CD14-positive monocyte (primary cell): ENCODE measurements at regions not wholly inside any gene's neighbourhood (a gene's known extent, or its start where the extent isn't known, plus 50 kb on each side); places are given as distances from the start of the nearest gene placed in this dataset.

Experiments used
- DNase-seq, 3 donors: peaks; one replicate each; pipeline ENCODE4 v3.0.0-alpha.2; 2011 to 2022
- H2AFZ ChIP-seq: 2 replicates; pipeline ENCODE4 v1.6.0; 2012; ENCODE audit warnings: mild to moderate bottlenecking, low read depth, low read length, inconsistent platforms; ENCODE audit not compliant: insufficient read depth, poor library complexity, severe bottlenecking
- H3K27ac ChIP-seq, 2 donors: 1 replicate in 1 of 2; 2 replicates in 1 of 2; pipeline ENCODE4 v1.5.1; 2012 to 2013; ENCODE audit warnings: low read length in 2 of 2, control low read depth in 1 of 2, inconsistent platforms in 1 of 2, low read depth in 1 of 2, mild to moderate bottlenecking in 1 of 2
- H3K27me3 ChIP-seq, 2 donors: one replicate each; pipeline versions ENCODE4 v1.6.0 to v1.6.1; 2011 to 2013; ENCODE audit warnings: low read length in 2 of 2; ENCODE audit not compliant: control insufficient read depth in 2 of 2, insufficient read depth in 2 of 2
- H3K36me3 ChIP-seq, 2 donors: replicated peaks in 1 of 2; 1 replicate in 1 of 2; 2 replicates in 1 of 2; pipeline versions ENCODE4 v1.5.1 to v1.6.1; 2012 to 2013; ENCODE audit warnings: low read length in 2 of 2, control low read depth in 1 of 2, inconsistent platforms in 1 of 2, mild to moderate bottlenecking in 1 of 2; ENCODE audit not compliant: insufficient read depth in 2 of 2, control insufficient read depth in 1 of 2
- H3K4me1 ChIP-seq, 2 donors: 1 replicate in 1 of 2; 2 replicates in 1 of 2; pipeline versions ENCODE4 v1.5.1 to v1.6.1; 2012 to 2013; ENCODE audit warnings: low read length in 2 of 2, control low read depth in 1 of 2, inconsistent platforms in 1 of 2, mild to moderate bottlenecking in 1 of 2, moderate library complexity in 1 of 2; ENCODE audit not compliant: insufficient read depth in 2 of 2, control insufficient read depth in 1 of 2
- H3K4me2 ChIP-seq: replicated peaks from 2 replicates; pipeline ENCODE3; 2012; ENCODE audit warnings: low read length, moderate library complexity, mild to moderate bottlenecking; ENCODE audit not compliant: poor library complexity, severe bottlenecking; ENCODE audit errors: extremely low read depth
- H3K4me3 ChIP-seq, 3 experiments: fragments of 200-600 bp in 1 of 3; sonication (generic) in 1 of 3; replicated peaks in 1 of 3; 1 replicate in 2 of 3; 2 replicates in 1 of 3; pipeline ENCODE4 v1.5.1; 2011 to 2013; ENCODE audit warnings: low read length in 3 of 3, mild to moderate bottlenecking in 3 of 3, control low read depth in 2 of 3, low read depth in 2 of 3, inconsistent platforms in 1 of 3, moderate library complexity in 1 of 3
- H3K79me2 ChIP-seq: 2 replicates; pipeline ENCODE4 v1.6.0; 2012; ENCODE audit warnings: mild to moderate bottlenecking, control low read depth, inconsistent platforms, low read length, moderate library complexity; ENCODE audit not compliant: insufficient read depth
- H3K9ac ChIP-seq: 2 replicates; pipeline ENCODE4 v1.6.0; 2017; ENCODE audit warnings: low read length, mild to moderate bottlenecking; ENCODE audit not compliant: insufficient read depth, poor library complexity, severe bottlenecking
- H3K9me3 ChIP-seq, 2 donors: replicated peaks in 1 of 2; 1 replicate in 1 of 2; 2 replicates in 1 of 2; pipeline versions ENCODE4 v1.5.1 to v1.6.1; 2012 to 2013; ENCODE audit warnings: low read length in 2 of 2, control low read depth in 1 of 2; ENCODE audit not compliant: control insufficient read depth in 1 of 2, insufficient read depth in 1 of 2
- H4K20me1 ChIP-seq: 2 replicates; pipeline ENCODE4 v1.6.0; 2012; ENCODE audit warnings: mild to moderate bottlenecking, low read length, control low read depth, moderate library complexity; ENCODE audit not compliant: insufficient read depth
- H3K27ac Mint-ChIP-seq, 7 donors: one replicate each; pipeline ENCODE4 v1.8.0; 2020; ENCODE audit warnings: mild to moderate bottlenecking in 7 of 7, mixed read lengths in 7 of 7, moderate library complexity in 6 of 7, inconsistent platforms in 2 of 7
- H3K27me3 Mint-ChIP-seq, 3 donors: one replicate each; pipeline ENCODE4 v1.8.0; 2021 to 2022; ENCODE audit warnings: low read depth in 3 of 3, mild to moderate bottlenecking in 3 of 3, mixed read lengths in 3 of 3, moderate library complexity in 3 of 3, inconsistent platforms in 1 of 3
- H3K36me3 Mint-ChIP-seq, 2 donors: one replicate each; pipeline ENCODE4 v1.8.0; 2020; ENCODE audit warnings: mixed read lengths in 2 of 2, inconsistent platforms in 1 of 2, mild to moderate bottlenecking in 1 of 2
- H3K4me1 Mint-ChIP-seq: one replicate; pipeline ENCODE4 v1.8.0; 2020; ENCODE audit warnings: mild to moderate bottlenecking, mixed read lengths
- H3K4me3 Mint-ChIP-seq, 2 donors: one replicate each; pipeline ENCODE4 v1.8.0; 2020; ENCODE audit warnings: mild to moderate bottlenecking in 2 of 2, mixed read lengths in 2 of 2, moderate library complexity in 1 of 2
- H3K9me3 Mint-ChIP-seq, 7 donors: one replicate each; pipeline ENCODE4 v1.8.0; 2020 to 2022; ENCODE audit warnings: mixed read lengths in 7 of 7, mild to moderate bottlenecking in 6 of 7, moderate library complexity in 6 of 7, inconsistent platforms in 2 of 7
- WGBS: methylation state at CpG from one replicate; pipeline ENCODE4 v1.1.5; 2013; ENCODE audit warnings: missing lambda C conversion rate; ENCODE audit not compliant: insufficient coverage; 5-methylcytosine and 5-hydroxymethylcytosine counted together
- intact Hi-C, 2 donors: fragments of 100-400 bp; cut with micrococcal nuclease; formaldehyde crosslinking; loops; one replicate each; pipeline versions ENCODE4 v1.15.0 to v1.15.1; 2023
- TF ChIP-seq, protein P1 (sequence below): fragments of 200-600 bp; IDR thresholded peaks from one replicate; pipeline ENCODE4 v1.8.0; 2022; ENCODE audit warnings: antibody characterized with exemption, mild to moderate bottlenecking

DNA sequence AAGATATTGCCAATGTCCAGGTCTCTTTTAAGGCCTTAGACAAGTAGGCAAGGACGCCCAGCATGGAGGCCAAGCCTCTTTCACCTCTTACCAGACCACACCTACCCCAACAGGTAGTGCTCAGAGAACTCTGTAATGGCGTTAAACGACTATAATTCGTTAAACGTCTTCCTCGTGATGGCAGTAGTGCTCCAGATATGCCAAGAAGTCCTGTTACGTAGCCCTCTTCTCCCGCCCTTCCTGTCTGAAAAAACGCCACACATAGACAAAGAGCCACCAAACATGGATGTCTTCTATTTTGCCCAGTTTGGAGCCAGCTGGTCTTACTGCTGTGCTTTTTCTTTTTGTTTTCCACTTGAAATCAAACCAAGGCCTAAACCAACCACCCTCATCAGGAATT is 190.7 kb downstream of the OR13H1 start:
- Histone ChIP-seq H3K4me2 (peak overlapping the region; percentile 69), H3K36me3 (no peaks in the 10 kb centered on the region), H3K9me3 (peaks cover 4 to 9% of the 10 kb centered on the region in 2 donors), H3K4me3 (peak overlapping the region in 2 of 3 experiments; percentile 59 to 71), H3K79me2 (no peaks in the 10 kb centered on the region), H3K9ac (no peak overlapping the region), H3K27ac (no peak overlapping the region), H3K4me1 (peaks cover 0 to 19% of the 10 kb centered on the region in 2 donors), H4K20me1 (no peaks in the 10 kb centered on the region), H3K27me3 (no peaks in the 10 kb centered on the region), H2AFZ (peak overlapping the region; percentile 6)
- Mint-ChIP-seq H3K9me3 (peaks cover 2 to 18% (median 11%) of the 10 kb centered on the region in 7 donors), H3K27me3 (peaks cover 0 to 5% (median 0%) of the 10 kb centered on the region in 3 donors), H3K36me3 (peaks cover 0 to 3% of the 10 kb centered on the region in 2 donors), H3K27ac (peak overlapping the region in 2 of 7 donors; percentile 52), H3K4me1 (no peaks in the 10 kb centered on the region), H3K4me3 (no peak overlapping the region)
- TF ChIP-seq, protein P1, sequence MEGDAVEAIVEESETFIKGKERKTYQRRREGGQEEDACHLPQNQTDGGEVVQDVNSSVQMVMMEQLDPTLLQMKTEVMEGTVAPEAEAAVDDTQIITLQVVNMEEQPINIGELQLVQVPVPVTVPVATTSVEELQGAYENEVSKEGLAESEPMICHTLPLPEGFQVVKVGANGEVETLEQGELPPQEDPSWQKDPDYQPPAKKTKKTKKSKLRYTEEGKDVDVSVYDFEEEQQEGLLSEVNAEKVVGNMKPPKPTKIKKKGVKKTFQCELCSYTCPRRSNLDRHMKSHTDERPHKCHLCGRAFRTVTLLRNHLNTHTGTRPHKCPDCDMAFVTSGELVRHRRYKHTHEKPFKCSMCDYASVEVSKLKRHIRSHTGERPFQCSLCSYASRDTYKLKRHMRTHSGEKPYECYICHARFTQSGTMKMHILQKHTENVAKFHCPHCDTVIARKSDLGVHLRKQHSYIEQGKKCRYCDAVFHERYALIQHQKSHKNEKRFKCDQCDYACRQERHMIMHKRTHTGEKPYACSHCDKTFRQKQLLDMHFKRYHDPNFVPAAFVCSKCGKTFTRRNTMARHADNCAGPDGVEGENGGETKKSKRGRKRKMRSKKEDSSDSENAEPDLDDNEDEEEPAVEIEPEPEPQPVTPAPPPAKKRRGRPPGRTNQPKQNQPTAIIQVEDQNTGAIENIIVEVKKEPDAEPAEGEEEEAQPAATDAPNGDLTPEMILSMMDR: no peak
- peak in 1 of 3 donors; percentile 85 for DNase-seq
- 97% methylated on average over 6 of the region's 9 CpGs for WGBS
- intact Hi-C loops: no loop called here

DNA sequence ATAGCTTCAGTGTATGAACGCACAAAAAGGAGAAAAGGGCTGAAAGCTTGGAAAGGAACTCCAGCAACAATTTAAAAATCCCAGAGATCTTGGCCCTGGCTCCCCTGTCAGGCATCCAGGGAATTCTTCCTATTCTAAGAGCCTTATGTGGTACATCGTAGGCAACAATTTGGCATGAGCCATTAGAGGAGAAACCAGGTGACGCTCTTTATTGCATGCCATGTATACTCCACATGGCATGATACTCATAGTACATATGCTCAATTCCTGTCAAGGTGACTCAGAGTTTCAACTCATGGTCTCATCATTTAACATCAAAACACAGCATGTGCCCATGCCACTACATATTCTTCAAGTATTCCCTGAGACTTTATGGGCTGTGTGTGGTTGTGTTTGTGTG is 191.3 kb downstream of the OR13H1 start:
- H3K9me3 Mint-ChIP-seq: peaks cover 0 to 19% (median 15%) of the 10 kb centered on the region in 7 donors
- no peak overlapping the region for H2AFZ ChIP-seq
- no peaks in the 10 kb centered on the region for H4K20me1 ChIP-seq
- H3K27ac Mint-ChIP-seq: peak overlapping the region in 2 of 7 donors; percentile 52
- no peak overlapping the region for H3K4me3 Mint-ChIP-seq
- H3K4me1 ChIP-seq: peaks cover 0 to 21% of the 10 kb centered on the region in 2 donors
- peak overlapping the region in 2 of 3 experiments; percentile 59 to 71 for H3K4me3 ChIP-seq
- peaks cover 0 to 5% (median 0%) of the 10 kb centered on the region in 3 donors for H3K27me3 Mint-ChIP-seq
- no peak for DNase-seq
- H3K79me2 ChIP-seq: no peaks in the 10 kb centered on the region
- H3K9ac ChIP-seq: no peak overlapping the region
- H3K36me3 ChIP-seq: no peaks in the 10 kb centered on the region
- H3K4me2 ChIP-seq: peak overlapping the region; percentile 69
- TF ChIP-seq, protein P1: no peak
- H3K27me3 ChIP-seq: no peaks in the 10 kb centered on the region
- 86% methylated on average over 1 of the region's 3 CpGs for WGBS
- intact Hi-C loops: no loop called here
- H3K27ac ChIP-seq: no peak overlapping the region
- no peaks in the 10 kb centered on the region for H3K4me1 Mint-ChIP-seq
- H3K36me3 Mint-ChIP-seq: peaks cover 0 to 8% of the 10 kb centered on the region in 2 donors
- peaks cover 8 to 10% of the 10 kb centered on the region in 2 donors for H3K9me3 ChIP-seq
